Ectodermal cell (in vitro differentiated cells): ENCODE measurements at regions not wholly inside any gene's neighbourhood (a gene's known extent, or its start where the extent isn't known, plus 50 kb on each side); places are given as distances from the start of the nearest gene placed in this dataset.

ENCODE experiments used
- H3K27ac ChIP-seq: 2 replicates; pipeline ENCODE4 v1.7.0; 2013; ENCODE audit warnings: mild to moderate bottlenecking, low read depth, low read length; ENCODE audit not compliant: insufficient read depth, poor library complexity, severe bottlenecking
- H3K27me3 ChIP-seq: 2 replicates; pipeline ENCODE4 v1.7.0; 2013; ENCODE audit warnings: mild to moderate bottlenecking, low read length; ENCODE audit not compliant: insufficient read depth, control insufficient read depth, poor library complexity, severe bottlenecking
- H3K36me3 ChIP-seq: one replicate; pipeline ENCODE4 v1.7.0; 2013; ENCODE audit warnings: low read length; ENCODE audit not compliant: control insufficient read depth, insufficient read depth
- H3K4me1 ChIP-seq: one replicate; pipeline ENCODE4 v1.7.0; 2013; ENCODE audit warnings: low read length; ENCODE audit not compliant: control insufficient read depth, insufficient read depth
- H3K4me3 ChIP-seq: 2 replicates; pipeline ENCODE4 v1.7.0; 2013; ENCODE audit warnings: low read depth, low read length, control low read depth; ENCODE audit not compliant: insufficient read depth
- H3K9me3 ChIP-seq: 2 replicates; pipeline ENCODE4 v1.7.0; 2013; ENCODE audit warnings: mild to moderate bottlenecking, low read length, moderate library complexity; ENCODE audit not compliant: control insufficient read depth
- WGBS, 2 experiments: methylation state at CpG; one replicate each; pipeline ENCODE4 v1.1.7; 2013; ENCODE audit warnings: missing lambda C conversion rate in 2 of 2; 5-methylcytosine and 5-hydroxymethylcytosine counted together

DNA sequence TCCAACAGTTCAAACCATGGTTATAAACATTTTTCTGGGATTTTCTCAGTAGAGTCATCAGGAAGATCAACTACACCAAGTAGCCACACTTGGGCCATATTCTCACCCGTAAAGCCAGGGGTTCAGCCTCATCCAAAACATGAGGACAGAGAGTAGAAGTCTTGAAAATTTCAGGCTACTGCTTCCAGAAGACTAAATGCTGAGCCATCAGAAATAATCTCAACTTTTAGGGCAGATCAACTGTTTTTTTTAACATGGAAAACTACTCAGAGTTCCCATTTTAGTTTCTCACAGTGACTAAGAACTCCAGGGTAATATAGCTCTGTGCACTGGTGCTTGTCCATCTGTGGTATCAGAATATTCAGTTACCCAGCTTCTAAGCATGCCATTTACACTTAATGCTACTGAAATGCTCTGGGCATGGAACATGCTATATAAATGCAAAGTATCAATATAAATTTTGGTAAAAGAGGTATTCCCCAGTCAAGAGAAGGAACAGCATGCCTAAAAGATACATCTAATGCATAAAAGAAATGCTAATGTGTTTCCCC lies 300.1 kb upstream of the LRRN1 start:
- H3K27ac ChIP-seq = no peak overlapping the region
- WGBS, 2 experiments = 91 to 92% methylated on average over 1 of the region's 1 CpG
- no peaks in the 10 kb centered on the region for H3K36me3 ChIP-seq
- H3K4me3 ChIP-seq = no peak overlapping the region
- no peaks in the 10 kb centered on the region for H3K27me3 ChIP-seq
- no peaks in the 10 kb centered on the region for H3K4me1 ChIP-seq
- H3K9me3 ChIP-seq = no peaks in the 10 kb centered on the region

DNA sequence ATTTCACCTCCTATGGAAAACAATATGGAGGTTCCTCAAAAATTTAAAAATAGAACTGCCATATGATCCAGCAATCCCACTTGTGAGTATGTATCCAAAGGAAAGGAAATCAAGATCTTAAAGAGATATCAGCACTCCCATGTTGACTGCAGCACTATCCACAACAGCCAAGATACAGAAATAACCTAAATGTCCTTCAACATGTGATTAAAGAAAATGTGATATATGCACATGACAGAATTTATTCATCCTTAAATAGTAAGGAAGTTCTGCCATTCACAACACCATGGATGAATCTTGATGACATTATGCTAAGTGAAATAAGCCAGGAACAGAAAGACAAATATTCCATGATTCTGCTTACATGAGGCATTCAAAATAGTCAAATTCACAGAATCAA lies 303.6 kb upstream of the LRRN1 start:
- Histone ChIP-seq H3K27me3 (no peaks in the 10 kb centered on the region), H3K9me3 (no peaks in the 10 kb centered on the region), H3K4me1 (no peaks in the 10 kb centered on the region), H3K36me3 (no peaks in the 10 kb centered on the region), H3K4me3 (no peak overlapping the region), H3K27ac (no peak overlapping the region)

DNA sequence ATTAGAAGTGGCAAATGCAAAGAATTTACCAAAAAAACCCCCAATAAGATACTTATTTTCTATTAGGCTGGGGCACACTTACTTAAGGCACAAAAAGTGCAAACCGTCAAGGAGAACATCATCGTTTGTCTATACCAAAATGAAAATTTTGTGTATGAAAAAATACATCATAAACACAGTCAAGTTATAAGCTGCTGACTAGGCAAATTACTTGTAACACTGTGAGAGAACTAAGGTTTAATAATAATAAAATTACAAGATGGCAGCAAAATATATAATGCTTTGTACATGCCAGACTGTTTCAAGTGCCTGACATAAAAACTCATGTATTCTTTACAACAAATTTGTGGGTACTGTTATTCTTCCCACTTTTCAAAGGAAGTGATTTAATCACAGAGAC lies 297.2 kb upstream of the CRBN start:
- H3K4me1 ChIP-seq = no peaks in the 10 kb centered on the region
- H3K4me3 ChIP-seq = no peak overlapping the region
- H3K27ac ChIP-seq = no peak overlapping the region
- H3K36me3 ChIP-seq = no peaks in the 10 kb centered on the region
- WGBS, 2 experiments = 100% methylated on average over 2 of the region's 2 CpGs
- no peaks in the 10 kb centered on the region for H3K27me3 ChIP-seq
- no peaks in the 10 kb centered on the region for H3K9me3 ChIP-seq

DNA sequence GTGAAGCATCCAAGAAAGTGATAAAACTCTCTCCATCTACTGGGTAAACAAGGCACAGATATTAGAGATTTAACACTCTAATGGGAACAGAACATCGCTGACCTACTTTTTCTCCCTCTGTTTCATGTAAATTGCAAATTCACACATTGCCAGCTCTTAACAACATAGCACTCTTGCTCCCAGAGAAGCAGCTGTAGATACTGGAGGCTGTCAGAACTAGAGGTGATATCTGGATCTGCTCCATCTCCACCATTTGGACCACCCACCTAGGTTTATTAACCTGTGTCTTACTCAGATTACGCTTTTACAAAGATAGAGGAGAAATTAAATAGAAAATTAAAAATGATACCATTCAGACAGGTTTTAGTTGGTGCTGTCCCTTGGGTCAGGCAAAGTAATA lies 289.1 kb upstream of the CRBN start:
- H3K27ac ChIP-seq = no peak overlapping the region
- no peaks in the 10 kb centered on the region for H3K36me3 ChIP-seq
- H3K4me3 ChIP-seq = no peak overlapping the region
- WGBS, 2 experiments = 82 to 88% methylated on average over 1 to 2 of the region's 2 CpGs
- H3K4me1 ChIP-seq = peaks cover 7% of the 10 kb centered on the region
- no peaks in the 10 kb centered on the region for H3K27me3 ChIP-seq
- H3K9me3 ChIP-seq = no peaks in the 10 kb centered on the region

DNA sequence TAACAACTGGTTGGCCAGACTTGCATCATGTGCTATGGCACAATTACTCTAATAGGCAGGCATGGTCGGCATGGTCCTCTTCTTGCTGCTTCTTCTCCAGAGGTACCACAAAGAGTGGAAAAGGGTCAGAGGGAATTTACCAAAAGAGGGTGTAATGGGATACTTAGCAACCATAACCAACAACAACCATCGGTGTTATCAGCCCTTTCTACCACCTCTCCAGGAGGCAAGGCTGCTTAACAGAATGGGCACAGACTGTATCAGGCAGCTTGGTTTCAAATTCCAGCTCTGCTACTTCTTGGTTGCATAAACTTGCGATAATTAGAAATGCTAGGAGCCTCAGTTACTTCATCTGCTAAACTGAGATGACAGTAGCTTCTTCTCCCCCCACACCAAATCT lies 284.6 kb upstream of the CRBN start:
- 61 to 64% methylated on average over 3 of the region's 3 CpGs for WGBS, 2 experiments
- no peaks in the 10 kb centered on the region for H3K9me3 ChIP-seq
- H3K36me3 ChIP-seq = no peaks in the 10 kb centered on the region
- H3K27ac ChIP-seq = no peak overlapping the region
- peaks cover 7% of the 10 kb centered on the region for H3K4me1 ChIP-seq
- no peak overlapping the region for H3K4me3 ChIP-seq
- H3K27me3 ChIP-seq = no peaks in the 10 kb centered on the region

DNA sequence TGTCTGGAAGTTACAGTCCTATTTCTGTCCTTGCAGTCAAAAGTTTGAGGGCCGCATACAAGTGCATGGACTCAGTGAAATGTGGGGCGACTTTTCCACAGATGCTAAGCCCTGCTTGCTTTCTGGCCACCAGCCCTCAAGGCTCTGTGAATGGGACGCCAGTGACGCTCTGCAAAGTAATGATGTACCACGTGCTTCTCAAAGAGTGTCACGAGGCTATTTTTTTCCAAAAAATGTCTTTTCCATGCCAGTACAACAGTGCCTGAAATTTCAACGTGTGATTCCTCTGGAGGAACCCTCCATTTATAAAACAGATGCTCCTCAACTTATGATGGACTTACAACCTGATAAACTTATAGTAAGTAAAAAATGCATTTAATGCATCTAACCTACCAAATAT lies 281.8 kb upstream of the CRBN start:
- Histone ChIP-seq H3K27ac (no peak overlapping the region), H3K4me3 (no peak overlapping the region), H3K4me1 (peaks cover 7% of the 10 kb centered on the region), H3K27me3 (no peaks in the 10 kb centered on the region), H3K36me3 (no peaks in the 10 kb centered on the region), H3K9me3 (no peaks in the 10 kb centered on the region)
- 87 to 93% methylated on average over 7 of the region's 7 CpGs for WGBS, 2 experiments

DNA sequence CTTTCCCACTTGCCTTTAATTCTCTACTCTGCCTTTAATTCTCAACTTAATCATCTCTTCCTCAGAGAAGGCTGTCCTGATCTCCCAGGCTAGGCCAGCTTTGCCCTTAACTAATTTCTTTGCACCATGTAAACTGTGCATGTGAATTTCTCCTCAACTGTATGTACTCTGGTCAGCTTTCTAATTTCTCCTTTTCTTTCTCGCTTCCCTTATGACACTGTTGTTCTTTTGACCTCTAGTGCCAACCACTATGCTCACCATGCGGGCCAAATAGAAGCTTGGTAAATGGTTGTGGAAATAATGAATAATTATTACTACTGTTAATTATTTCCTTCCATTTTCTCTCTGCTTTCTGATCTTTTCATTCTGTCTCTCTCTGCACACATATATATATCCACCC lies 269.0 kb upstream of the CRBN start:
- no peaks in the 10 kb centered on the region for H3K4me1 ChIP-seq
- no peak overlapping the region for H3K27ac ChIP-seq
- 100% methylated on average over 1 of the region's 2 CpGs for WGBS, 2 experiments
- H3K9me3 ChIP-seq = no peaks in the 10 kb centered on the region
- no peak overlapping the region for H3K4me3 ChIP-seq
- no peaks in the 10 kb centered on the region for H3K36me3 ChIP-seq
- no peaks in the 10 kb centered on the region for H3K27me3 ChIP-seq

DNA sequence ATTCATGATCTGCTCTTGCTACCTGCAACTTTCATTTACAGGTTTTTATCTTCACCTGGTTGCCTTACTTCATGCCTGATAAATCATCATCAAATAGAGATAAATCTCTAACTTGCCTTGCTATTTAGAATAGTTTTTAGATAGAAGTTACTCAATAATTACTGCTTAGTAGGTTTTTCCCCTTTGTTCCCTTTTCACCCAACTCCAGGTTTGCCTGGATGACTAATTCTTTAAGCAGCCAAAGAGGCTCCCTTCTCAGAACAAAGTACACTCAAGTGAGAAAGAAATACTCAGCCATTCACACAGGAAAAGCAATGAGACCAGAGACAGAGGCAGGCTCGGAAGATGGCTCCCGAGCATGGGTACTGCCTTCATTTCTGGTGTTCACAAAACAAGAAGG lies 268.1 kb upstream of the CRBN start:
- Histone ChIP-seq H3K4me1 (no peaks in the 10 kb centered on the region), H3K36me3 (no peaks in the 10 kb centered on the region), H3K4me3 (no peak overlapping the region), H3K9me3 (no peaks in the 10 kb centered on the region), H3K27ac (no peak overlapping the region), H3K27me3 (no peaks in the 10 kb centered on the region)
- WGBS, 2 experiments = 88 to 93% methylated on average over 2 of the region's 2 CpGs

DNA sequence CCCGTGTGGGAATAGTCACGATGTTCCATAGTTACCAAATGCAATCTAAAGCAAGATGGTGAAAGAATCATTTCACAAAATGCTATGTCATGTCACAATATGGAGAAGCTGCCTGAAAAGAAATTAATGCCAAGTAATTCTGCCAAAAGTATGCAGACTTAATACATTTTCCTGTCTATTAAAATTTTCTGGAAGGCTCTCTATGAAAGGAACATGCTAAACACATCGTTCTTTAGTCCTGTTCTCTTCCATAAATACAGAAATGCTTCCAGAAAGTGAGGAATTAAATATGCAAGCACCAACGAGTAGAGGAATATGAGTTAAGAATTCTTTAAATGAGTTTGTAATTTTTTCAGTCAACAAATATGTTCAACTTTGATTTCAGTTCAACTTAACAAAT lies 266.8 kb upstream of the CRBN start:
- no peaks in the 10 kb centered on the region for H3K9me3 ChIP-seq
- H3K4me1 ChIP-seq = no peaks in the 10 kb centered on the region
- 90 to 96% methylated on average over 4 of the region's 4 CpGs for WGBS, 2 experiments
- H3K4me3 ChIP-seq = no peak overlapping the region
- no peak overlapping the region for H3K27ac ChIP-seq
- H3K27me3 ChIP-seq = no peaks in the 10 kb centered on the region
- H3K36me3 ChIP-seq = no peaks in the 10 kb centered on the region

DNA sequence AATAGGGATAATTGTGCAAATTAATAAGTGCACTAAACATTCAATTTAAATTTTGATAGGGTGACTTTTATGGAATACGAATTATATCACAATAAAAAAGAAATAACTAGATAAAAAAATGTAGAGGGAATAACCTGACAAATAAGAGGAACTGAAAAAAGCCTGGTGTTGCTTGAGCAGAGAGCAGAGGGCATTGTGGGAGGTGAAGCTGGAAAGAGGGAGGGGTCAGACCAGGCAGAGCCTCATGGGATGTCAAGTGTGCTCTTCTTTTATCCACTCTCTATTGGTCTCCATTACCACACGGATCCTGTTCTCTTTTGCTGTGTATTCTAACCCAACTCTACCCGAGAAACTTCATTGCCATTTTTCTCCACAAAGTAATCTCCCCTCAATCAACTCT lies 264.0 kb upstream of the CRBN start:
- no peaks in the 10 kb centered on the region for H3K4me1 ChIP-seq
- no peaks in the 10 kb centered on the region for H3K36me3 ChIP-seq
- no peaks in the 10 kb centered on the region for H3K27me3 ChIP-seq
- 90 to 93% methylated on average over 2 of the region's 3 CpGs for WGBS, 2 experiments
- H3K27ac ChIP-seq = no peak overlapping the region
- no peak overlapping the region for H3K4me3 ChIP-seq
- no peaks in the 10 kb centered on the region for H3K9me3 ChIP-seq

DNA sequence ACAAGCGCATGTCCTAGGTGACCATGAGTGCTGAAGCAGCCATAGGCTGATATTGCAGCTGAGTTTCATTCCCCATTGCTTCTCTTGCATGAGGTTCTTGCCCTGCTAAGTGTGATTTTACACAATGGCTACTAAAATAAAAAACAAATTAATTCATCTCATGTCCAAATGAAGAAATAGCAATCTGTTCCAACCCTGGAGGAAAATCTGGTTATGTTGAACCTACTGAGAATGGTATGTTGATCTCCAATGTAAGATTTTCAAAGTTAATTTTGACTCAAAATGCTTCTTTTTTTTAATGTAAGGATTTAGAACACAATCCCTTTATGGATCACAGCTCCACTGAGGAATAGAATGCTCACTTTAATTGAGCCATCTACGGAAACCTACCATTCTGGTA lies 254.2 kb upstream of the CRBN start:
- Histone ChIP-seq H3K36me3 (no peaks in the 10 kb centered on the region), H3K27ac (no peak overlapping the region), H3K27me3 (no peaks in the 10 kb centered on the region), H3K4me3 (no peak overlapping the region), H3K9me3 (no peaks in the 10 kb centered on the region), H3K4me1 (no peaks in the 10 kb centered on the region)
- WGBS, 2 experiments = 97 to 100% methylated on average over 2 of the region's 2 CpGs
